ENCODE measurements at regions not wholly inside any gene's neighbourhood (a gene's known extent, or its start where the extent isn't known, plus 50 kb on each side); places are given as distances from the start of the nearest gene placed in this dataset.
"Not testable (repeated sequence)": the region's sequence is repeated elsewhere in the genome, so short reads cannot be mapped to it uniquely, and the experiment has no call there.

- not testable (repeated sequence) for H3K36me3 Mint-ChIP-seq; DNase-seq; H3K9me3 ChIP-seq (ENCODE audit: control insufficient read depth in 2 of 2, low read length in 2 of 2); H3K27me3 ChIP-seq (ENCODE audit: control insufficient read depth, insufficient read depth, low read length); H3K4me1 Mint-ChIP-seq; H3K4me3 ChIP-seq (ENCODE audit: low read depth, low read length); H3K36me3 ChIP-seq (ENCODE audit: control insufficient read depth, insufficient read depth, low read length); H3K9me3 Mint-ChIP-seq; ATAC-seq (ENCODE audit: low read depth in 2 of 2); H3K27me3 Mint-ChIP-seq; H3K4me1 ChIP-seq (ENCODE audit: control insufficient read depth, insufficient read depth, low read length, poor library complexity, severe bottlenecking)
- peak overlapping the region; percentile 60 for H3K27ac ChIP-seq (ENCODE audit: insufficient read depth, low read length, poor library complexity, severe bottlenecking)
- Mint-ChIP-seq H3K4me3 (peak overlapping the region in 2 of 4 donors; percentile 17 to 42), H3K27ac (peak overlapping the region in 2 of 3 donors; percentile 77 to 86)
These were observed 97.5 kb upstream of the FAM90A26 start for GRCh38 chr4:9072521-9073220.

GRCh38 chr4:9067923-9068322, 102.3 kb upstream of the FAM90A26 start:
- H3K27me3 Mint-ChIP-seq; H3K27me3 ChIP-seq (ENCODE audit: control insufficient read depth, insufficient read depth, low read length); H3K36me3 Mint-ChIP-seq; H3K4me1 Mint-ChIP-seq; H3K4me3 Mint-ChIP-seq; DNase-seq; H3K9me3 ChIP-seq (ENCODE audit: control insufficient read depth in 2 of 2, low read length in 2 of 2); H3K27ac ChIP-seq (ENCODE audit: insufficient read depth, low read length, poor library complexity, severe bottlenecking); H3K4me1 ChIP-seq (ENCODE audit: control insufficient read depth, insufficient read depth, low read length, poor library complexity, severe bottlenecking); ATAC-seq (ENCODE audit: low read depth in 2 of 2); H3K27ac Mint-ChIP-seq; H3K36me3 ChIP-seq (ENCODE audit: control insufficient read depth, insufficient read depth, low read length); H3K4me3 ChIP-seq (ENCODE audit: low read depth, low read length): not testable (repeated sequence)
- H3K9me3 Mint-ChIP-seq = peaks cover 3 to 20% (median 8%) of the 10 kb centered on the region in 7 donors

- H3K27me3 Mint-ChIP-seq; H3K4me1 ChIP-seq (ENCODE audit: control insufficient read depth, insufficient read depth, low read length, poor library complexity, severe bottlenecking); H3K4me1 Mint-ChIP-seq; H3K27me3 ChIP-seq (ENCODE audit: control insufficient read depth, insufficient read depth, low read length); H3K4me3 ChIP-seq (ENCODE audit: low read depth, low read length); H3K27ac ChIP-seq (ENCODE audit: insufficient read depth, low read length, poor library complexity, severe bottlenecking); H3K9me3 ChIP-seq (ENCODE audit: control insufficient read depth in 2 of 2, low read length in 2 of 2); ATAC-seq (ENCODE audit: low read depth in 2 of 2); H3K36me3 ChIP-seq (ENCODE audit: control insufficient read depth, insufficient read depth, low read length); DNase-seq; H3K36me3 Mint-ChIP-seq; H3K27ac Mint-ChIP-seq; H3K4me3 Mint-ChIP-seq: not testable (repeated sequence)
- peaks cover 3 to 26% (median 10%) of the 10 kb centered on the region in 7 donors for H3K9me3 Mint-ChIP-seq
These were observed 106.6 kb upstream of the FAM90A26 start for GRCh38 chr4:9063612-9064011.

- H3K4me1 ChIP-seq (ENCODE audit: control insufficient read depth, insufficient read depth, low read length, poor library complexity, severe bottlenecking); H3K36me3 Mint-ChIP-seq; H3K27ac ChIP-seq (ENCODE audit: insufficient read depth, low read length, poor library complexity, severe bottlenecking); H3K4me3 Mint-ChIP-seq; H3K36me3 ChIP-seq (ENCODE audit: control insufficient read depth, insufficient read depth, low read length); H3K4me1 Mint-ChIP-seq; H3K27me3 ChIP-seq (ENCODE audit: control insufficient read depth, insufficient read depth, low read length); ATAC-seq (ENCODE audit: low read depth in 2 of 2); H3K27me3 Mint-ChIP-seq; H3K27ac Mint-ChIP-seq; H3K9me3 ChIP-seq (ENCODE audit: control insufficient read depth in 2 of 2, low read length in 2 of 2); DNase-seq; H3K4me3 ChIP-seq (ENCODE audit: low read depth, low read length): not testable (repeated sequence)
- H3K9me3 Mint-ChIP-seq = peaks cover 0 to 13% (median 0%) of the 10 kb centered on the region in 7 donors
These were observed 145.3 kb upstream of the FAM90A26 start for GRCh38 chr4:9024866-9025265.

GRCh38 chr4:9009792-9010191, 138.2 kb upstream of the HMX1 start:
- not testable (repeated sequence) for H3K36me3 Mint-ChIP-seq; H3K9me3 ChIP-seq (ENCODE audit: control insufficient read depth in 2 of 2, low read length in 2 of 2); H3K27me3 ChIP-seq (ENCODE audit: control insufficient read depth, insufficient read depth, low read length); H3K9me3 Mint-ChIP-seq; ATAC-seq (ENCODE audit: low read depth in 2 of 2); H3K4me1 Mint-ChIP-seq; H3K27me3 Mint-ChIP-seq; H3K4me1 ChIP-seq (ENCODE audit: control insufficient read depth, insufficient read depth, low read length, poor library complexity, severe bottlenecking); H3K4me3 Mint-ChIP-seq; H3K27ac ChIP-seq (ENCODE audit: insufficient read depth, low read length, poor library complexity, severe bottlenecking); H3K4me3 ChIP-seq (ENCODE audit: low read depth, low read length); H3K27ac Mint-ChIP-seq; H3K36me3 ChIP-seq (ENCODE audit: control insufficient read depth, insufficient read depth, low read length); DNase-seq

GRCh38 chr4:9008407-9008806, 136.8 kb upstream of the HMX1 start:
- not testable (repeated sequence) for H3K27me3 Mint-ChIP-seq; H3K4me1 Mint-ChIP-seq; ATAC-seq (ENCODE audit: low read depth in 2 of 2); H3K27ac Mint-ChIP-seq; H3K27ac ChIP-seq (ENCODE audit: insufficient read depth, low read length, poor library complexity, severe bottlenecking); H3K4me3 Mint-ChIP-seq; H3K27me3 ChIP-seq (ENCODE audit: control insufficient read depth, insufficient read depth, low read length); H3K4me3 ChIP-seq (ENCODE audit: low read depth, low read length); H3K4me1 ChIP-seq (ENCODE audit: control insufficient read depth, insufficient read depth, low read length, poor library complexity, severe bottlenecking); H3K36me3 Mint-ChIP-seq; H3K9me3 ChIP-seq (ENCODE audit: control insufficient read depth in 2 of 2, low read length in 2 of 2); DNase-seq; H3K9me3 Mint-ChIP-seq; H3K36me3 ChIP-seq (ENCODE audit: control insufficient read depth, insufficient read depth, low read length)

- not testable (repeated sequence) for H3K4me3 Mint-ChIP-seq; H3K9me3 Mint-ChIP-seq; H3K36me3 Mint-ChIP-seq; H3K4me1 Mint-ChIP-seq; H3K4me1 ChIP-seq (ENCODE audit: control insufficient read depth, insufficient read depth, low read length, poor library complexity, severe bottlenecking); H3K36me3 ChIP-seq (ENCODE audit: control insufficient read depth, insufficient read depth, low read length); ATAC-seq (ENCODE audit: low read depth in 2 of 2); DNase-seq; H3K27me3 Mint-ChIP-seq; H3K27ac Mint-ChIP-seq; H3K4me3 ChIP-seq (ENCODE audit: low read depth, low read length); H3K27ac ChIP-seq (ENCODE audit: insufficient read depth, low read length, poor library complexity, severe bottlenecking); H3K9me3 ChIP-seq (ENCODE audit: control insufficient read depth in 2 of 2, low read length in 2 of 2); H3K27me3 ChIP-seq (ENCODE audit: control insufficient read depth, insufficient read depth, low read length)
These were observed 129.5 kb upstream of the HMX1 start for GRCh38 chr4:9001153-9001552.

GRCh38 chr4:9000505-9001001, 128.9 kb upstream of the HMX1 start:
- not testable (repeated sequence) for H3K36me3 ChIP-seq (ENCODE audit: control insufficient read depth, insufficient read depth, low read length); H3K9me3 Mint-ChIP-seq; H3K36me3 Mint-ChIP-seq; H3K27me3 ChIP-seq (ENCODE audit: control insufficient read depth, insufficient read depth, low read length); ATAC-seq (ENCODE audit: low read depth in 2 of 2); H3K9me3 ChIP-seq (ENCODE audit: control insufficient read depth in 2 of 2, low read length in 2 of 2); H3K4me3 Mint-ChIP-seq; H3K4me3 ChIP-seq (ENCODE audit: low read depth, low read length); H3K27ac Mint-ChIP-seq; H3K27ac ChIP-seq (ENCODE audit: insufficient read depth, low read length, poor library complexity, severe bottlenecking); H3K4me1 Mint-ChIP-seq; H3K27me3 Mint-ChIP-seq; H3K4me1 ChIP-seq (ENCODE audit: control insufficient read depth, insufficient read depth, low read length, poor library complexity, severe bottlenecking)
- peak; percentile 5 to 31 (median 26) for DNase-seq
